ENCODE measurements at regions not wholly inside any gene's neighbourhood (a gene's known extent, or its start where the extent isn't known, plus 50 kb on each side); places are given as distances from the start of the nearest gene placed in this dataset.

- ATAC-seq (no peak), FAIRE-seq (no peak), DNase-seq (ENCODE audit: extremely low read depth in 1 of 4, low spot score in 3 of 4) (no peak)
- BruUV-seq (replicated peaks): no TSS peak
- Histone ChIP-seq H3K27ac (ENCODE audit: extremely low read depth, low read depth, low read length) (no peak overlapping the region), H4K20me1 (replicated peaks; ENCODE audit: control insufficient read depth, insufficient read depth, low read length) (no peaks in the 10 kb centered on the region), H3K9me3 (replicated peaks; ENCODE audit: control insufficient read depth, insufficient read depth, low read depth, low read length) (no peaks in the 10 kb centered on the region), H3K9ac (ENCODE audit: insufficient read depth in 1 of 2, low read depth in 2 of 2, low read length in 2 of 2) (no peak overlapping the region), H3K79me2 (ENCODE audit: control insufficient read depth, insufficient read depth, low read length) (no peaks in the 10 kb centered on the region), H3K4me3 (no peak overlapping the region), H3K4me1 (replicated peaks in 1 of 2; ENCODE audit: control insufficient read depth in 2 of 2, insufficient read depth in 2 of 2, low read length in 2 of 2) (no peaks in the 10 kb centered on the region), H3K9me1 (ENCODE audit: control insufficient read depth, insufficient read depth, low read length) (no peaks in the 10 kb centered on the region), H2AFZ (ENCODE audit: low read depth, low read length) (no peak overlapping the region), H3K27me3 (ENCODE audit: control insufficient read depth in 2 of 2, insufficient read depth in 2 of 2, low read length in 2 of 2) (peaks cover 0 to 5% of the 10 kb centered on the region in 2 experiments; a peak in 1 of 5 replicates), H3K36me3 (ENCODE audit: control insufficient read depth, insufficient read depth, low read length) (no peaks in the 10 kb centered on the region), H3K4me2 (ENCODE audit: insufficient read depth, low read length) (no peak overlapping the region)
- TF ChIP-seq SUPT5H (IDR thresholded peaks at IDR 0.05): no peak
- no peak for TF ChIP-seq KDM1A (IDR thresholded peaks at IDR 0.05)
- TF ChIP-seq EGR1 (conservative IDR thresholded peaks at IDR 0.05): no peak
- TF ChIP-seq ARID2 (IDR thresholded peaks at IDR 0.05): no peak
- no peak for TF ChIP-seq HNRNPL (IDR thresholded peaks at IDR 0.05; ENCODE audit: low read depth, low read length)
- no peak for TF ChIP-seq ZBTB33 (CRISPR knock-in tag; IDR thresholded peaks at IDR 0.05)
- TF ChIP-seq HMGXB4 (CRISPR knock-in tag; IDR thresholded peaks at IDR 0.05): no peak
- no peak for TF ChIP-seq ZNF512 (tag; IDR thresholded peaks at IDR 0.05)
- TF ChIP-seq E2F8 (IDR thresholded peaks at IDR 0.05; ENCODE audit: low read depth, partially characterized antibody): no peak
- TF ChIP-seq NR4A1 (CRISPR knock-in tag; IDR thresholded peaks at IDR 0.05): no peak
- no peak for TF ChIP-seq NR4A1 (tag; IDR thresholded peaks at IDR 0.05)
- TF ChIP-seq SRSF9 (IDR thresholded peaks at IDR 0.05; ENCODE audit: borderline replicate concordance, low read depth, low read length): no peak
- in situ Hi-C loops (cut with MboI): no loop called here
- ChIA-PET POLR2A (interaction anchor here (0.7 kb wide), 1 partner anchor 36 kb away, joined by 3 read pairs; no protein-coding TSS in a partner anchor), CTCF (ENCODE audit: low intra/inter-chr PET ratio) (no interaction called here)
- intact Hi-C loops (cut with micrococcal nuclease): no loop called here
- 0% methylated on average over 3 of the region's 3 CpGs for WGBS (ENCODE audit: insufficient coverage, low coverage, missing lambda C conversion rate)
Observed at GRCh38 chr2:129480790-129481189, 498.7 kb upstream of the RAB6C start.
